K562 (cell line): ENCODE measurements at regions not wholly inside any gene's neighbourhood (a gene's known extent, or its start where the extent isn't known, plus 50 kb on each side); places are given as distances from the start of the nearest gene placed in this dataset.

Experiments
- CBX5 ChIP-seq: IDR thresholded peaks from 2 replicates; pipeline ENCODE4 v1.6.1; 2014; ENCODE audit warnings: low read depth, borderline replicate concordance
- CCNT2 ChIP-seq: IDR thresholded peaks from 2 replicates; pipeline ENCODE4 v1.6.1; 2011; ENCODE audit warnings: borderline replicate concordance, low read depth, mild to moderate bottlenecking, moderate library complexity, mixed read lengths, low read length; ENCODE audit not compliant: insufficient read length; ENCODE audit errors: extremely low read depth
- CTBP1 ChIP-seq: fragments of 450-650 bp; IDR thresholded peaks from 2 replicates; pipeline ENCODE4 v1.6.1; 2016; ENCODE audit warnings: borderline replicate concordance
- ELK1 ChIP-seq: sonication (generic); formaldehyde crosslinking; IDR thresholded peaks from 2 replicates; pipeline ENCODE4 v1.8.1; 2022; ENCODE audit warnings: missing genetic modification reagents
- EP400 ChIP-seq: fragments of 450-650 bp; IDR thresholded peaks from 2 replicates; pipeline ENCODE4 v1.6.1; 2017; ENCODE audit warnings: antibody characterized with exemption, mild to moderate bottlenecking, moderate library complexity
- GATAD2A ChIP-seq: fragments of 450-650 bp; IDR thresholded peaks from 2 replicates; pipeline ENCODE4 v1.6.1; 2017
- HDAC1 ChIP-seq, 2 experiments: fragments of 450-650 bp; IDR thresholded peaks; 2 replicates each; pipeline ENCODE4 v1.6.1; 2016 to 2017; ENCODE audit warnings: inconsistent platforms in 1 of 2, mild to moderate bottlenecking in 1 of 2, moderate library complexity in 1 of 2
- MAFG ChIP-seq: fragments of 450-650 bp; conservative IDR thresholded peaks from 2 replicates; pipeline ENCODE4 v1.6.1; 2016; ENCODE audit warnings: missing genetic modification characterization, missing compliant biosample characterization
- MCM5 ChIP-seq: fragments of 450-650 bp; IDR thresholded peaks from 2 replicates; pipeline ENCODE4 v1.6.1; 2016; ENCODE audit warnings: low read depth
- MYC ChIP-seq, 2 experiments: fragments of 250-450 bp in 1 of 2; sonication (Bioruptor Pico) in 1 of 2; IDR thresholded peaks; 2 replicates each; pipeline versions ENCODE4 v1.5.1 to v1.6.1; 2012 to 2021; ENCODE audit warnings: low read depth in 2 of 2, borderline replicate concordance in 1 of 2, improper control_type of control experiment in 1 of 2, low read length in 1 of 2, mild to moderate bottlenecking in 1 of 2, moderate library complexity in 1 of 2
- RBM17 ChIP-seq: fragments of 200-400 bp; formaldehyde crosslinking; IDR thresholded peaks from 2 replicates; pipeline ENCODE4 v1.6.1; 2017; ENCODE audit warnings: low read depth, mild to moderate bottlenecking, low read length, borderline replicate concordance
- SMAD2 ChIP-seq: fragments of 150-350 bp; IDR thresholded peaks from 2 replicates; pipeline ENCODE4 v1.6.1; 2014; ENCODE audit warnings: low read depth, mild to moderate bottlenecking, low read length
- TEAD2 ChIP-seq: fragments of 450-650 bp; IDR thresholded peaks from 2 replicates; pipeline ENCODE4 v1.6.1; 2016; ENCODE audit warnings: missing genetic modification characterization, control low read depth, missing compliant biosample characterization
- ZBTB11 ChIP-seq, 3 experiments: fragments of 200-800 bp in 1 of 3; fragments of 250-450 bp in 1 of 3; fragments of 450-650 bp in 1 of 3; sonication (Bioruptor Pico) in 1 of 3; sonication (Bioruptor generic) in 1 of 3; formaldehyde crosslinking in 1 of 3; IDR thresholded peaks; 2 replicates each; pipeline versions ENCODE4 v1.6.1 to v1.8.0; 2016 to 2022; ENCODE audit warnings: mild to moderate bottlenecking in 2 of 3, missing genetic modification characterization in 2 of 3, missing compliant biosample characterization in 1 of 3, moderate library complexity in 1 of 3
- ZNF282 ChIP-seq: sonication (generic); formaldehyde crosslinking; IDR thresholded peaks from 2 replicates; pipeline ENCODE4 v1.8.1; 2023; ENCODE audit warnings: missing genetic modification reagents

- TF ChIP-seq ZBTB11 (CRISPR knock-in tag; IDR thresholded peaks at IDR 0.05): no peak
- no peak for TF ChIP-seq RBM17
- peak; percentile 92 for TF ChIP-seq MAFG (tag)
- no peak for TF ChIP-seq SMAD2
- TF ChIP-seq CTBP1: peak; percentile 20; the same call in 1 of the 2 replicates
- no peak for TF ChIP-seq CBX5
- 0 out of 2 replicates have a peak, but pooled peaks have one; percentile 28 for TF ChIP-seq GATAD2A
- TF ChIP-seq TEAD2 (tag): peak; percentile 19; the same call in 1 of the 2 replicates
- TF ChIP-seq MCM5: no peak
- TF ChIP-seq CCNT2: peak; percentile 27
- TF ChIP-seq MYC (IDR thresholded peaks at IDR 0.05; ENCODE audit: low read depth, low read length): no peak
- TF ChIP-seq MYC (CRISPR knock-in tag; IDR thresholded peaks at IDR 0.05; ENCODE audit: borderline replicate concordance, low read depth): no peak
- no peak for TF ChIP-seq ZNF282 (CRISPR knock-in tag)
- TF ChIP-seq HDAC1 (IDR thresholded peaks at IDR 0.05): peak in 1 of 2 experiments; percentile 53; a peak in 2 of 4 replicates
- TF ChIP-seq ELK1 (CRISPR knock-in tag): no peak
- peak; percentile 11; the same call in 1 of the 2 replicates for TF ChIP-seq EP400
Observed at GRCh38 chr7:18175801-18176450, 148.3 kb upstream of the PRPS1L1 start (continued).
